GM12874 (cell line): ENCODE measurements at regions not wholly inside any gene's neighbourhood (a gene's known extent, or its start where the extent isn't known, plus 50 kb on each side); places are given as distances from the start of the nearest gene placed in this dataset.

Source experiments
- TF ChIP-seq, protein P1 (sequence below): IDR thresholded peaks from 2 replicates; pipeline ENCODE4 v1.5.1; 2011; ENCODE audit warnings: low read depth, mild to moderate bottlenecking, control low read depth, low read length, moderate library complexity; ENCODE audit not compliant: insufficient read depth

DNA sequence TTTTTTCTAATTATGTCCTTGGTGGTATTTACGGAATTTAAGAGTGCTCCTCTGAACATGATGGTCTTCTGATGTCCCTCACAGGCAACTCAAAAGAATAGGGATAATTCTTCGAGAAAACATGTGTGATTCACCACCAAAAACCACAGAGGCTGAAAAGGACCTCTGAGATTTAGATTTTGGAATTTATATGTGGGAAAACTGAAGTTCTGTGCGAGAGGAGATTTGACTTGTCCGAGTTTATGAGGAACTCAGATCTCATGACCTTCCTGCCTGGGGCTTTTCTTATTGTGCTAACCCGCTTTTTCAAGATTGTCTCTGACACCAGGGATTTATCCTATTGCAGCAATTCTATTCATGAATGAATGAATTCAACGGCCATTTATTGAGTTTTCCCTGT, 142.4 kb downstream of the FAM43A start:
- TF ChIP-seq, protein P1, sequence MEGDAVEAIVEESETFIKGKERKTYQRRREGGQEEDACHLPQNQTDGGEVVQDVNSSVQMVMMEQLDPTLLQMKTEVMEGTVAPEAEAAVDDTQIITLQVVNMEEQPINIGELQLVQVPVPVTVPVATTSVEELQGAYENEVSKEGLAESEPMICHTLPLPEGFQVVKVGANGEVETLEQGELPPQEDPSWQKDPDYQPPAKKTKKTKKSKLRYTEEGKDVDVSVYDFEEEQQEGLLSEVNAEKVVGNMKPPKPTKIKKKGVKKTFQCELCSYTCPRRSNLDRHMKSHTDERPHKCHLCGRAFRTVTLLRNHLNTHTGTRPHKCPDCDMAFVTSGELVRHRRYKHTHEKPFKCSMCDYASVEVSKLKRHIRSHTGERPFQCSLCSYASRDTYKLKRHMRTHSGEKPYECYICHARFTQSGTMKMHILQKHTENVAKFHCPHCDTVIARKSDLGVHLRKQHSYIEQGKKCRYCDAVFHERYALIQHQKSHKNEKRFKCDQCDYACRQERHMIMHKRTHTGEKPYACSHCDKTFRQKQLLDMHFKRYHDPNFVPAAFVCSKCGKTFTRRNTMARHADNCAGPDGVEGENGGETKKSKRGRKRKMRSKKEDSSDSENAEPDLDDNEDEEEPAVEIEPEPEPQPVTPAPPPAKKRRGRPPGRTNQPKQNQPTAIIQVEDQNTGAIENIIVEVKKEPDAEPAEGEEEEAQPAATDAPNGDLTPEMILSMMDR: no peak

DNA sequence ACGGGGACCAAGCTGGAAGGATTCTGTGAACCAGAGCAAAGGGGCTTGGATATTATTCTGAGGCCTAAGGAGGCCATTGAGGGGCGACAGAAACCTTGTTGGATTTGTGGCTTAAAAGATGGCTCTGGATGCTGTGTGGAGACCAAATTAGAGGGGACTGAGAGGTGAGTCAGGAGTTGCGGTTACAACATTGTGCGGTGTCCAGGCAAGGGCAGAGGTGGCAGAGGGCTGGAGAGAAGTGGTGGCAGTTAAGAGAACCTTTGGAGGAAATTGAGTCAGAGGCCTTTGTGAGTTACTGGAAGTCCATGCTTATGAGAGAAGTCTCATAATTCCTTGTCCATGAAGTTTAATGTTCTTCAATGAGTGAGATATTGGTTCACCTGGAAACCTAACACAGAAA, 143.2 kb downstream of the FAM43A start:
- TF ChIP-seq, protein P1: no peak

DNA sequence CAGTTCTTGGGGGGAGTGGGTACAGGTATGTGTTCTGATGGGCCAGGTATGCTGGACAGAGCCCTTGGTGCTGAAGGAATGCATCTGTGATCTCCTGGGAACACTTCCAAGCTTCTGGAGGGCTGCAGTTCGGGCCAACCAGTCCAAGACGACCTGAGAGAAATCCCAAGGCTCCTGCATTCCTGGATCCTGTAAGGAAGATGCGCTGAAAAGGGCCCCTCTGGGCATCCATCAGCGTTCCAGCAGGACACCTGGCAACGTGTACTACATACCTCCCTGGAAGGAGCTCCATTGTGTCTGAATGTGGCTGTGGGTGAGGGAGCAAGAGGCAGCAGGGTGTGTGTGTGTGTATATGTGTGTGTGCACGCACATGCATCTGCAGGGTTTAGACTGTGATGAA, 144.7 kb downstream of the FAM43A start:
- TF ChIP-seq, protein P1: no peak

DNA sequence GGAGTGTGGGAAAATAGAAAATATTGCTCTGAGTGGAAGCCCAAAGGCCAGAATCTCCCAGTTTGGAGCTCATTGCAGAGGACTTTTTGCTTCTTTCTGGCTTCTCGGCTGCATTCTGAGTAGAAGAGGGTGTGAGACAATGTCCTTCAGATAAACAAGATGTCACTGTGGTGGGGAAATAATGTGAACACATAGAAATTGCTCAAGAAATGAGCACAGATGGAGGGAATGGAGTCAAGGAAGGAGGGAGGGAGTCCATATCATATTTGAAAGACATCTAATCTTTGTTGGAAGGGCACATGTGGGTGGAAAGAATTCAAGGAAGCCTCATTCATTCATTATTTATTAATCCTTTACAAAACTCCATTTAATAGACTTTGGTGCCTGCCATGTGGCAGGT, 145.3 kb downstream of the FAM43A start:
- TF ChIP-seq, protein P1: no peak

DNA sequence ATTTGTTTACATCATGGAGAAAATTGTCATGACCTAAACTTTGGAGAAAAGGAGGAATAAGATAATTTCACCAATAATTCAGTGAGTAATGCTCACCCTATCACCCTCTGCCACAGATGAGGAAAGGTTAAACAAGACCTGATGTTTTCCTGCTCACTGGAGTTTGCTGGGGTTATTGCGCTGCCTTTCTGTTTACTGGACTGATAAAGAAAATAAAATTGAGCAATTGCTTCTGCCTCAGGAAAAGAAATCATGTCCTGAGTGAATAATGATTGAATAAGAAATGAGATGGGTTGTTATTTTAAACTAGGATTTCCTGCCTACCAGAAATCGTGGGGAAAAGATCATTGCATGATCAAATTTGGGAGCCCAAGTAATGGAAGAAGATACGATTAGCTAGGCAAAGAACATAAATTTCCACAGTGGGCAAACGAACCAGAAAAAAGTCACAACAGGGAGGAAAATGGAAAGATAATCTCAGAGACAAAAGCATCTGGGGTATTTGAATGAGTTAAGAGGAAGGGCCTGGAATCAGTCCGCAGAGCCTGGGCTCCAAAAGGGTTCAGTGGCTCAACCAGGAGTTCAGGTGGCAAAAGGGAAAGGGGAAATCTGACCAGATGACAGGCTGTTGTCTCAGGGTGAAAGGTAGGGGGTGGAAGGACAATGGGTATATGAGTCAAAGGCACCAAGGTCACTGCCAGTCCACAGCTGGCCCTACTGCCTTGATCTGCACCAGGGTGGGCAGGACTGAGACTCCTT, 146.8 kb downstream of the FAM43A start:
- TF ChIP-seq, protein P1: no peak

DNA sequence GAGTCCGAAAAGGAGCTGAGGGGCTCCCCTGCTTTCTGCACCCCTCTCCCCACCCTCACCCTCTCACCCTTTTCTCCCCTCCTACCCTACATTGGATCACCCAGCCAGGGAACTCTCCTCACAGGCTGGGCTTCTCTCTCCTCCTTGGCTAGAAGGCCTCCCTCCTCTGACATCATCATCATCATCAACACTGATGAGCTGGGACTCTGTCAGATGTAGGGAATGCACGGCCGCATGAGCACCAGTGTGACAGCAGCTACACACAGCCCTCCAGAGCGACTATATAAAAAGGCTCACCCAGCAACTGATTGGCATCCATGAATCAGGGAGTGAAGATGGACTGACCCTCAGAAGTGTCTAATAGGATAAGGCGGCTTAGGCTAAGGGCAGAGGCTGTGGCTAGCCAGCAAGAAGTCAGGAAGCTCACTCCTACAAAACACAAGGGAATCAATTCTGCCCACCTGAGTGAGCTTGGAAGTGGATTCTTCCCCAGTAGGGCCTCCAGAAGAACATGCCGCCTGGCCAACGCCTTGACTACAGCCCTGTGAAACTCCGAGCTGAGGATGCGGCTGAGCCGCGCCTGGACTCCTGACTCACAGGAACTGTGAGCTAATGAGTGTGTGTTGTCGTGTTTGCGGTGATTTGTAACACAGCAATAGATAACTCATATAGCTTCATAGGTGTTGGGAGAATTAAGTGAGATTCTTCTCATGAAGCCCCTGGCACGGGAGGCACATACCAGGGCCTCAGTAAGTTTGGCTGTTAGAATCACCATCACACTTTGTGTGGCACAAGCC, 147.6 kb downstream of the FAM43A start:
- TF ChIP-seq, protein P1: no peak

DNA sequence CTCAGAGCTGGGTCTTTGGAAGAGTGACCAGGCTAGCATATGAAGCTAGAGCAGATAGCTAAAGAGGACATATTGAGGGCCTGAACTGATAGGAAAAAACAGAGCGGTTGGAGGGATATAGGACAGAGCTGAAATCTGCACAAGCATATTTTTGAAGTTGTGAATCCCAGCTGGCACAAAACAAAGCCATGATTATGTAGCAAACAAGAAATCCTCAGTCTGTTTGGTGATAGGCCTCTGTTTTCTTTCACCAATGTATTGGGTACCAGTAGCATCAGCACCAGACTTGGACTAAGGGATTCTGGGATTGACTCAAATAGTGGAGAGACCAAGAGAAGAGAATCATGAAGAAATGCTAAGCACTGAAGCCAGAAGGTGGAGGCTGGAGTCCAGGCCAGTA, 151.0 kb downstream of the FAM43A start:
- TF ChIP-seq, protein P1: no peak
